ENCODE measurements at regions not wholly inside any gene's neighbourhood (a gene's known extent, or its start where the extent isn't known, plus 50 kb on each side); places are given as distances from the start of the nearest gene placed in this dataset.

GRCh38 chr21:19463966-19464365 is 1060.4 kb upstream of the TMPRSS15 start:
- no peak for TF ChIP-seq CTCF (IDR thresholded peaks at IDR 0.05; ENCODE audit: low read depth, low read length)
- no peak for TF ChIP-seq POLR2A (IDR thresholded peaks at IDR 0.05; ENCODE audit: extremely low read depth, insufficient read length)
